Myocyte (in vitro differentiated cells): ENCODE measurements at regions not wholly inside any gene's neighbourhood (a gene's known extent, or its start where the extent isn't known, plus 50 kb on each side); places are given as distances from the start of the nearest gene placed in this dataset.
"Not testable (repeated sequence)": the region's sequence is repeated elsewhere in the genome, so short reads cannot be mapped to it uniquely, and the experiment has no call there.

Experiments
- DNase-seq: peaks from one replicate; pipeline ENCODE4 v3.0.0-alpha.2; 2012; ENCODE audit warnings: low read depth

- DNase-seq, result not testable (repeated sequence)
Observed at GRCh38 chr3:143175940-143176894, 56.6 kb downstream of the CHST2 start.

- not testable (repeated sequence) for DNase-seq
Observed at GRCh38 chr3:143177965-143178364, 58.4 kb downstream of the CHST2 start.

GRCh38 chr3:143178775-143179548 is 59.4 kb downstream of the CHST2 start:
- not testable (repeated sequence) for DNase-seq

GRCh38 chr3:143179603-143180002 is 60.0 kb downstream of the CHST2 start:
- DNase-seq, result no peak

- DNase-seq, result not testable (repeated sequence)
Observed at GRCh38 chr3:143180860-143181259, 61.3 kb downstream of the CHST2 start.

- not testable (repeated sequence) for DNase-seq
Observed at GRCh38 chr3:143181977-143182376, 62.4 kb downstream of the CHST2 start.

- DNase-seq, result no peak
Observed at GRCh38 chr3:143182866-143183664, 63.5 kb downstream of the CHST2 start.

GRCh38 chr3:143183665-143183964 is 64.0 kb downstream of the CHST2 start:
- no peak for DNase-seq

- DNase-seq, result no peak
Observed at GRCh38 chr3:143184099-143184498, 64.5 kb downstream of the CHST2 start.

GRCh38 chr3:143185401-143185800 is 65.8 kb downstream of the CHST2 start:
- DNase-seq, result no peak

GRCh38 chr3:143187111-143187510 is 67.5 kb downstream of the CHST2 start:
- DNase-seq, result no peak

- DNase-seq, result no peak
Observed at GRCh38 chr3:143188881-143189280, 69.3 kb downstream of the CHST2 start.

- DNase-seq, result no peak
Observed at GRCh38 chr3:143190101-143190500, 70.5 kb downstream of the CHST2 start.

- no peak for DNase-seq
Observed at GRCh38 chr3:143192193-143192592, 72.6 kb downstream of the CHST2 start.

- DNase-seq, result no peak
Observed at GRCh38 chr3:143200001-143200924, 80.7 kb downstream of the CHST2 start.

- no peak for DNase-seq
Observed at GRCh38 chr3:143201045-143201444, 81.5 kb downstream of the CHST2 start.

GRCh38 chr3:143201870-143202752 is 82.5 kb downstream of the CHST2 start:
- no peak for DNase-seq

GRCh38 chr3:143203142-143203541 is 83.6 kb downstream of the CHST2 start:
- DNase-seq, result no peak

- DNase-seq, result no peak
Observed at GRCh38 chr3:143203848-143204247, 84.3 kb downstream of the CHST2 start.
